A549 (cell line): ENCODE measurements at regions not wholly inside any gene's neighbourhood (a gene's known extent, or its start where the extent isn't known, plus 50 kb on each side); places are given as distances from the start of the nearest gene placed in this dataset.

Experiments
- ATAC-seq, 2 experiments: fragments of 200-7000 bp in 1 of 2; fragments of >200 bp in 1 of 2; cut with Nextera tagmentation in 1 of 2; cut with Tn5 transposase in 1 of 2; 3 replicates each; pipeline versions ENCODE4 v1.8.0 to v1.9.1; 2018 to 2020; ENCODE audit warnings: mild to moderate bottlenecking in 1 of 2, moderate library complexity in 1 of 2
- CTCF ChIA-PET: fragments of 300-600 bp; sonication (Branson Sonifier 250); formaldehyde crosslinking; extraction: SDS; loops from one replicate; lab custom pipeline; 2021; ENCODE audit warnings: antibody characterized with exemption, inconsistent platforms; lab: Yijun Ruan, JAX
- POLR2A ChIA-PET: fragments of 350-600 bp; formaldehyde crosslinking; extraction: SDS; loops from one replicate; lab custom pipeline; 2021; ENCODE audit warnings: antibody characterized with exemption, inconsistent platforms; lab: Yijun Ruan, JAX
- DNase-seq, 2 experiments: peaks; one replicate each; pipeline versions ENCODE4 v3.0.0 to v3.0.0-alpha.2; 2011 to 2016; ENCODE audit warnings: low read depth in 1 of 2, low spot score in 1 of 2
- FAIRE-seq: peaks from 2 replicates; lab custom pipeline; 2011; peaks lifted over from hg19 to GRCh38; lab: Jason Lieb, UNC
- H3K27ac ChIP-seq, 2 experiments: fragments of >200 bp; sonication (Bioruptor Twin); formaldehyde crosslinking; 3 replicates each; pipeline ENCODE4 v1.5.1; 2016 to 2017
- H3K4me1 ChIP-seq: fragments of >200 bp; sonication (Bioruptor Twin); formaldehyde crosslinking; 3 replicates; pipeline ENCODE4 v1.6.1; 2016
- H3K4me2 ChIP-seq: fragments of >200 bp; sonication (Bioruptor Twin); formaldehyde crosslinking; 3 replicates; pipeline ENCODE4 v1.6.1; 2016
- H3K4me3 ChIP-seq: fragments of >200 bp; sonication (Bioruptor Twin); formaldehyde crosslinking; 3 replicates; pipeline ENCODE4 v1.5.1; 2016
- H3K9me3 ChIP-seq: fragments of >200 bp; sonication (Bioruptor Twin); formaldehyde crosslinking; 3 replicates; pipeline ENCODE4 v1.6.1; 2016
- BHLHE40 ChIP-seq: IDR thresholded peaks from 2 replicates; pipeline ENCODE4 v1.6.1; 2012; ENCODE audit warnings: low read depth, low read length, inconsistent platforms
- CHD4 ChIP-seq: fragments of 200-600 bp; sonication (generic); IDR thresholded peaks from 2 replicates; pipeline ENCODE4 v1.6.1; 2016; ENCODE audit warnings: antibody characterized with exemption, mild to moderate bottlenecking, borderline replicate concordance
- CTCF ChIP-seq: fragments of >200 bp; sonication (Bioruptor Twin); formaldehyde crosslinking; IDR thresholded peaks from 3 replicates; pipeline ENCODE4 v1.5.1; 2016
- EHMT2 ChIP-seq: fragments of 200-600 bp; sonication (generic); IDR thresholded peaks from 2 replicates; pipeline ENCODE4 v1.6.1; 2016; ENCODE audit warnings: antibody characterized with exemption, low read depth, mild to moderate bottlenecking, moderate library complexity
- ESRRA ChIP-seq: fragments of 150-350 bp; IDR thresholded peaks from 2 replicates; pipeline ENCODE4 v1.6.1; 2014; ENCODE audit warnings: mild to moderate bottlenecking, low read length, borderline replicate concordance
- FOSB ChIP-seq: fragments of 250-450 bp; sonication (Bioruptor Pico); IDR thresholded peaks from 2 replicates; pipeline ENCODE4 v1.5.0; 2020; ENCODE audit warnings: mild to moderate bottlenecking, moderate library complexity
- HES2 ChIP-seq: fragments of >200 bp; sonication (Bioruptor Twin); formaldehyde crosslinking; IDR thresholded peaks from 2 replicates; pipeline ENCODE4 v1.6.1; 2016
- HEYL ChIP-seq: fragments of 250-450 bp; sonication (Bioruptor Pico); IDR thresholded peaks from 2 replicates; pipeline ENCODE4 v1.8.0; 2021; ENCODE audit warnings: mild to moderate bottlenecking, moderate library complexity
- HMGXB4 ChIP-seq: fragments of 250-450 bp; sonication (Bioruptor Pico); IDR thresholded peaks from 2 replicates; pipeline ENCODE4 v1.5.0; 2021; ENCODE audit warnings: mild to moderate bottlenecking, moderate library complexity, borderline replicate concordance
- JUNB ChIP-seq: fragments of >200 bp; sonication (Bioruptor Twin); formaldehyde crosslinking; IDR thresholded peaks from 2 replicates; pipeline ENCODE4 v1.6.1; 2016
- KDM1A ChIP-seq: fragments of 200-600 bp; sonication (generic); IDR thresholded peaks from 2 replicates; pipeline ENCODE4 v1.6.1; 2016; ENCODE audit warnings: low read depth, mild to moderate bottlenecking
- KDM5A ChIP-seq: fragments of 200-600 bp; sonication (generic); IDR thresholded peaks from 2 replicates; pipeline ENCODE4 v1.6.1; 2016; ENCODE audit warnings: antibody characterized with exemption, mild to moderate bottlenecking
- MAZ ChIP-seq: fragments of 150-350 bp; IDR thresholded peaks from 2 replicates; pipeline ENCODE4 v1.6.1; 2014; ENCODE audit warnings: antibody characterized with exemption, low read depth, low read length, borderline replicate concordance
- MYC ChIP-seq: IDR thresholded peaks from 2 replicates; pipeline ENCODE4 v1.6.1; 2012; ENCODE audit warnings: mild to moderate bottlenecking, inconsistent platforms, low read length, improper control_type of control experiment, borderline replicate concordance
- NFE2L2 ChIP-seq: fragments of 150-350 bp; conservative IDR thresholded peaks from 2 replicates; pipeline ENCODE4 v1.6.1; 2014; ENCODE audit warnings: low read length
- RAD21 ChIP-seq, 2 experiments: fragments of >200 bp in 1 of 2; sonication (Bioruptor Twin) in 1 of 2; formaldehyde crosslinking in 1 of 2; IDR thresholded peaks in 1 of 2; conservative IDR thresholded peaks in 1 of 2; 2 replicates in 1 of 2; 3 replicates in 1 of 2; pipeline ENCODE4 v1.6.1; 2012 to 2018; ENCODE audit warnings: inconsistent platforms in 1 of 2
- RCOR1 ChIP-seq: fragments of 150-350 bp; IDR thresholded peaks from 2 replicates; pipeline ENCODE4 v1.6.1; 2014; ENCODE audit warnings: antibody characterized with exemption, low read length, low read depth
- RFX5 ChIP-seq: fragments of 450-650 bp; IDR thresholded peaks from 2 replicates; pipeline ENCODE4 v1.7.1; 2014; ENCODE audit warnings: antibody characterized with exemption, mild to moderate bottlenecking, moderate library complexity
- RNF2 ChIP-seq: fragments of 200-600 bp; sonication (generic); IDR thresholded peaks from 2 replicates; pipeline ENCODE4 v1.6.1; 2016; ENCODE audit warnings: low read depth, mild to moderate bottlenecking, antibody characterized with exemption, moderate library complexity, borderline replicate concordance
- SMC3 ChIP-seq: fragments of >200 bp; sonication (Bioruptor Twin); formaldehyde crosslinking; IDR thresholded peaks from 3 replicates; pipeline ENCODE4 v1.6.1; 2018; ENCODE audit warnings: inconsistent platforms
- TFCP2L1 ChIP-seq: fragments of 250-450 bp; sonication (Bioruptor Pico); IDR thresholded peaks from 2 replicates; pipeline ENCODE4 v1.5.0; 2021; ENCODE audit warnings: mild to moderate bottlenecking
- TP53 ChIP-seq: fragments of 250-450 bp; sonication (Bioruptor Pico); IDR thresholded peaks from 2 replicates; pipeline ENCODE4 v1.5.0; 2021; ENCODE audit warnings: mild to moderate bottlenecking, moderate library complexity
- ZSCAN20 ChIP-seq: fragments of 250-450 bp; sonication (Bioruptor Pico); IDR thresholded peaks from 2 replicates; pipeline ENCODE4 v1.8.0; 2022; ENCODE audit warnings: mild to moderate bottlenecking, moderate library complexity
- WGBS: methylation state at CpG from one replicate; pipeline ENCODE4 v1.1.6; 2017; ENCODE audit errors: missing lambda C conversion rate; 5-methylcytosine and 5-hydroxymethylcytosine counted together
- TF ChIP-seq, protein P1 (sequence below): IDR thresholded peaks from 2 replicates; pipeline ENCODE4 v1.6.1; 2012

- Histone ChIP-seq H3K9me3 (0 out of 3 replicates have a peak, but pooled peaks cover 3% of the 10 kb centered on the region), H3K27ac (no peak overlapping the region), H3K4me3 (no peak overlapping the region), H3K4me1 (no peaks in the 10 kb centered on the region)
- POLR2A ChIA-PET, result no interaction called here
- WGBS, result 0% methylated on average over 4 of the region's 4 CpGs
- no peak for FAIRE-seq
- no peak for TF ChIP-seq MAZ
- TF ChIP-seq BHLHE40, result no peak
- TF ChIP-seq KDM1A, result no peak
- no peak for TF ChIP-seq JUNB
- TF ChIP-seq ZSCAN20 (CRISPR knock-in tag), result no peak
- TF ChIP-seq HES2, result no peak
- TF ChIP-seq RNF2, result no peak
- no peak for TF ChIP-seq CTCF
- TF ChIP-seq TP53 (CRISPR knock-in tag), result no peak
- no peak for TF ChIP-seq KDM5A
- TF ChIP-seq HEYL (CRISPR knock-in tag), result no peak
- TF ChIP-seq EHMT2, result no peak
- TF ChIP-seq SMC3, result no peak
- no peak for TF ChIP-seq NFE2L2
- TF ChIP-seq, protein P1, sequence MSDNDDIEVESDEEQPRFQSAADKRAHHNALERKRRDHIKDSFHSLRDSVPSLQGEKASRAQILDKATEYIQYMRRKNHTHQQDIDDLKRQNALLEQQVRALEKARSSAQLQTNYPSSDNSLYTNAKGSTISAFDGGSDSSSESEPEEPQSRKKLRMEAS, result no peak
- TF ChIP-seq, all 56 proteins: peak for 0
- CTCF ChIA-PET, result interaction anchor here (0.9 kb wide), 1 partner anchor 1118 kb away, joined by 4 read pairs; no protein-coding TSS in a partner anchor
- DNase-seq (no peak), ATAC-seq (no peak; a peak in 1 of 6 replicates)
- H3K4me2 ChIP-seq, result no peak overlapping the region
Measured at GRCh38 chr17:13182854-13183253, 165.0 kb upstream of the ELAC2 start.

DNA sequence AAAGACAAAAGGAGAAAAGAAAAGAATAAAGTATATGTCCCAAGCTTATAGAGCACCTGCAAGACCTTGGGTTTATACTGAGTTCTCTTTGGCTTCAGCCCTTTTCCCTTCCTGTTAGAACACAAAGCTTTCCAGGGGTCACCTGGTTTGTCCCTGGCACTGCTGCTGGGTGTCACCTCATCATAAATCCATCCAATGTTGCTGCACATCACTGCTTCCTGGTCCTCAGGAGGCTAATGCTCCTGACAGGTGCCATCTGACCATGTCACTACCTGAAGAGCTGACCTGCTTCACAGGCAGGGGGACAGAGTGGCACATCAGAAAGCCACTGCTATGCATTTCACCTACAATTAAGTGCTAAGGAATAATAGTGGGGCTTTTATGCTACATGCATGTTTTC is 164.6 kb upstream of the ELAC2 start:
- no peak for TF ChIP-seq HMGXB4 (CRISPR knock-in tag)
- TF ChIP-seq RFX5, result no peak
- no peak for TF ChIP-seq RCOR1
- no peak for TF ChIP-seq CHD4
- no peak for TF ChIP-seq HES2
- no peak for TF ChIP-seq MYC
- no peak for TF ChIP-seq TFCP2L1 (CRISPR knock-in tag)
- TF ChIP-seq TP53 (CRISPR knock-in tag), result no peak
- TF ChIP-seq ESRRA, result no peak
- no peak for TF ChIP-seq FOSB
- no peak for TF ChIP-seq RAD21 (conservative IDR thresholded peaks at IDR 0.05 in 1 of 2, IDR thresholded peaks at IDR 0.05 in 1 of 2)
- TF ChIP-seq, all 56 proteins: peak for 0
- Histone ChIP-seq H3K4me2 (no peak overlapping the region), H3K4me1 (no peaks in the 10 kb centered on the region), H3K4me3 (no peak overlapping the region), H3K27ac (no peak overlapping the region), H3K9me3 (0 out of 3 replicates have a peak, but pooled peaks cover 3% of the 10 kb centered on the region)
- ChIA-PET POLR2A (no interaction called here), CTCF (interaction anchor here (0.9 kb wide), 1 partner anchor 1118 kb away, joined by 4 read pairs; no protein-coding TSS in a partner anchor)
- ATAC-seq, result no peak
- no peak for FAIRE-seq
- no peak for DNase-seq
